ENCODE measurements at regions not wholly inside any gene's neighbourhood (a gene's known extent, or its start where the extent isn't known, plus 50 kb on each side); places are given as distances from the start of the nearest gene placed in this dataset.
"Not testable (repeated sequence)": the region's sequence is repeated elsewhere in the genome, so short reads cannot be mapped to it uniquely, and the experiment has no call there.

DNA sequence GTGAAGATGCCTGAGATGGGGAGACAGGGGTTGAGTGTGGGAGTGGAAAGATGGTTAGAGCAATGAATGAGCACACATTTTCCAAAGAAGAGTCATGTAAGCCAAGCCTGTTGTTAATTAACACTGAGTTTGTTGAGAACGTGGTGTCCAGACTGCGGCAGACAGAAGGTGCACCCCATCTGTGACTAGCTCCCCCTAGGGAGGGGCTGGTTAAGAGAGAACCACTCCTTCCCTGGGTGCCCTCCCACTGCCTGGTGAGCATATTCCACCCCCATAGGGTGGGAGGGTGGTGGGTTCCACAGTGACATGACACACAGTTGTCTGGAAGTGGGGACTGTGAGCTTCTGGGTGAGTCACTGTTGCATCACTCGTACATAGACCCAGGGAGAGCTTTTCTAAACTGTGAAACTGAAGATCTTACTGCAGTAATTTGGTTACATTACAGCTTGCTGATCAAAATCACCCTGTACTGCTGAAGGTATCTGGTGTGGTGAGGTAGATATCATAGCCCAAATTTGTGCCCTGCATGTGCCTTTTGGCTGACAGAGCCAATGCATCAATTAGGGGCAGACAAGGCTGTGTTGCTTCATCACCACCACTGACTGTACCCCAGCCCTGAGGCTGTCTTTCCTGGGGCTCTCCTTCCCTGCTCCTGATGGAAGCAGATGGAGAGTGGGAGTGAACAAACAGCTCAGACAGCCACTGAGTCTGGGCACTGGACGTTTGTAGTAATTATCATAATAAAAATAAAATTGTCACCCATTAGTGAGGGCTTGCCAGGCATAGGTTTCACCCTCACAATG lies 150.9 kb downstream of the EMP1 start:
- peak; percentile 26 for DNase-seq (ENCODE audit: low spot score)

DNA sequence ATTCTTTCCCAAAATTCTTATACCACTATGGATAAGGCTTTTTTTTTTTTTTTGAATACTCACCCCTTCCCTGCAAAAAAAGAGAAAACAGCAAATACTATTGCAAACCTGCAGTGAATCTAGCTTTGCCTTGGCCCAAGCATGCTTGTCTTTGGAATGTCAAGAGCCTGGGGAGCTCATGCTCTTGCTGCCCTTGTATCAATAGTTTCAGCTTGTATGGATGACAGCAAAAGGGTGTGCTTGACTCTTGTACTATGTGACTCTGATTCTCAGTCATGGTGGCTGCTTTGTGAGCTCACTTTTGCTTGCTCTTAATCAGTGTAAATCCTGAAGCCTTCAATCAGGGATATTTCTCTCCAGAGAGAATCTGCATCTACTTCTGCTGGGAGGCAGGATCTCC lies 149.2 kb downstream of the EMP1 start:
- DNase-seq (ENCODE audit: low spot score) = no peak

DNA sequence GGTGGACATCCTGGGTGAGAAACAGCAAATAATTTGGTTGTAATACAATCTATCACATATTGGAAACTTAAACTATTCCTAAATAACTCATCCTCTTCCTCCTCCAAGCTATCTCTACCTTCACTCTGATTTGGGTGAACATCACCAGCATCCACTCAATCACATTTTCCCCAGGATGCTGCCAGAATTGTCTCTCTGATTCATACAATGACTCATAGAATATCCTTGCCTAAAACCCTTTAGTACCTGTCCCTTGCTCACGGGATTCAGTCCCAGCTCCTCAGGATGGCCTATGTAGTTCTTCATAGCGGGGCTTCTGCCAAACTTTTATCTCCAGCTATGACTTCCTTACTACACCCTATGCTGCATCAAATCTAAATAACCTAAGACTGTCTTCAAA lies 146.8 kb downstream of the EMP1 start:
- DNase-seq (ENCODE audit: low spot score) = peak; percentile 12

DNA sequence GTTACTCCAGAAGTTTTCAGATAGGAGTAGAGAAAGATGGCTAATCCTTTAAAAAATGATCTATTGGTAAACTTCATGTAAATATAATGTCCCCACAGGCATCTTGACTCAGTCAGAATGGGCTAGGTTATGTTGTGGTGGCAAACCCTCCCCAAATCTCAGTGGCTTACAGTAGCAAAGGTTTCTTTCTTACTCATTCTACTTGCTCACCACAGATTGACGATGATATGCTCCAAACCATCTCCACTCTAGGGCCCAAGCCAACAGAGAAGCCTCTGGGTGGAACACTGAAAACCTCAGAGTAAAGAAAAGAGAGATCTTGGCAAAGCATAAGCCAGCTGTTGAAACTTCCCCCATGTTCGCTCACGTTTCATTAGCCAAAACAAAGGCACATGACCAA lies 146.4 kb downstream of the EMP1 start:
- DNase-seq (ENCODE audit: low spot score) = no peak

DNA sequence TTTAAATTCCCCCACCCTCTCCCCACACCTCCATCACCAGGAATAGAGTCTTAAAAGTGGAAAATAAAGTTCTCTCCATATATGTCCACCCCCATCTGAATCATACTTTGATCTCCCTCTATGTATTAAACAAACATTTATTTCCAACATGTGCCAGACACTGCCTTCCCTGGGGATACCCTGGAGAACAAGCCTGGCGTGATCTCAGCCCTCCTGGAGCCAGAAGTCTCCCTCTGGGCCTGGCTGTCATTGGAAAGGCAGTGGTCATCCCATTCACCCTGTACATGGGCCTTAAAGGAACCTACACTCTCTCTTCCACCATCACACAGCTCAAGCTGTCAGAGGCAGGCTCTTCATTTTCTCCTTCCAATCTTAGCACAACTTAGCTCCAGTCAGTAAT lies 143.6 kb downstream of the EMP1 start:
- no peak for DNase-seq (ENCODE audit: low spot score)

DNA sequence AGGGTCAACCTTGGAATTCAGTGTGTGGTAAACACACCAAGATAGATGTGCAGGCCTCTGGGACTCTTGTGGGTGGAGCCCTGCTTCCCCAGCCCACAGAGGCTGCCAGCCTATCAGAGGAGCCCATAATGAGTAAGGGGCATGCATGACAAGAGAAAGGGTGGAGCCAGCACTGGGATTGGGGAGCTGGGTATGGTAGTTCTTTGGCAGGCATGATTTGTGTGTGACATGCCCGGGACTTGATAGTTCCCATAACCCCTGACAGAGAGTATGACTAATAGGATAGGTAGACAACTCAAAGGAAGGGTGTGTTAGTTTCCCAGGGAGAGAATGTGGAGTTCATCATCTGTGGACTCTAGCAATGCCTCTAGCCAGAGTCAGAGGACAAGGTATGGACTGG lies 143.0 kb downstream of the EMP1 start:
- DNase-seq (ENCODE audit: low spot score) = no peak

DNA sequence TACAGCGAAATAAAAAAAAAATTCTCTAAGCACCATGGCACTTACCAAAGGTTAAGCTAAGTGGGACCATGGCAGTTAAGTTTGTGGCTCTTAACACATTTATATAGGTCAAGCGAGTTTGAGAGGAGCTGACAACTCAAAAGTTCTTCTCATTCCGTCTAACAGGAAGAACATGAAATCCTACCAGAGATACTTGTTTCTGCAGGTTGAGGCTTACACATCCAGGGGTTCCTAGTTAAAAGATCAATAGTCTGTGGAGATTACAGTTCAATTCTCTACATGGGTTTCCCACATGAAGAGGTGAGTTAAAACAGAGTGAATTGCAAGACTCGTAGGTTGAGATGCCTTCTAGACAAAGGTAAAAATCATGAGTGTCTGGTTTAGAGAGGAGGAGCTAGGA lies 142.6 kb downstream of the EMP1 start:
- DNase-seq (ENCODE audit: low spot score) = no peak

DNA sequence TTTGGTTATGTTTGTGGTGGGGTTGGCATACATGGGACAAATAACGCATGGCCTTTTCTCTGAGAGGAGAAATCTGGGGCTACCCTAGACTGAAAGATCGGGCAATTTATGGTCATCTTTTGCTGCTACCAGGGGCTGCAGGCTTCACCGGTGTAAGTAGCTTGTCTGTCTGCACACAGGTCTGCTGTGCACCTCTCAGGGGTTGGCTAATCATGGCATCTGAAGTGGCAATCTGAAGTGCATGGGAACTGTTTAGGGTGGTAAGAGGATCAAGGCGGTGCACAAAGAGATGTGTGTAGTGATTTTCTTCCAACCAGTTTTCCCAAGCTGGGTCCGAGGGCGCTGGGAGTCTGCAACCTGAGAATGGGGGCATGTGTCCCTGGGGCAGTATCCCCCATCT lies 141.3 kb downstream of the EMP1 start:
- DNase-seq (ENCODE audit: low spot score) = no peak

DNA sequence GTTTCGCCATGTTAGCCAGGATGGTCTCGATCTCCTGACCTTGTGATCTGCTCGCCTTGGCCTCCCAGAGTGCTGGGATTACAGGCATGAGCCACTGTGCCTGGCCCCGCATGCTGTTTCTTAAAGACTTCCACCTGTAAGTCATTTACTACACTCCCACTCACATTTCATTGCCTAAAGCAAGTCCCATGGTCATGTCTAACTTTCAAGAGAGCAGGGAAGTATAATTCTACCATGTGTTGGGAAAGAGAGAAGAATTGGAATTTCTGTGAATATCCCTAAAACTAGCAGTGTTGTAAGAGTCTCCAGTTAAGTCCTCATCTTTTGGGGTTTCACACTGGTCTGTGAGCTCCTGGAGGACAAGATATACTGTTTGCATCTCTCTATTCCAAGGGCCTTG lies 139.7 kb downstream of the EMP1 start:
- DNase-seq (ENCODE audit: low spot score) = no peak

DNA sequence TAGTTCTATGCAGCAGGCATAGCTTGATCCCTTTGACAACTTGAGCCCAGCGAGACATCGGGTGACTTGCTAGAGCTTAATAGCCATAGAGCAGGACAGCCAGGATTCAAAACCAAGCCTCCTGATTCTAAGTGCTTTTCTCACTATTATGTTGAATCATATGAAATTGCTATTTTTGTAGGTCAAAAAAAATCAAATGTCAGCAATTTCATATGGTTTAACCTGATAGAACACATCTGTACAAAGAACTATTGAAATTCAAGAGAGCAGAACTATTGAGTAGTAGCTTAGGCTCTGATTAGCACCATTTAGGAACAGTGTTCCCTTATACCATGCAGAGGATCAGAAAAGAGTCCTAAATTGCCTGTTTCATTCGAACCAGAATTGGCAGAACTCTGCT lies 132.0 kb downstream of the EMP1 start:
- DNase-seq (ENCODE audit: low spot score) = no peak

DNA sequence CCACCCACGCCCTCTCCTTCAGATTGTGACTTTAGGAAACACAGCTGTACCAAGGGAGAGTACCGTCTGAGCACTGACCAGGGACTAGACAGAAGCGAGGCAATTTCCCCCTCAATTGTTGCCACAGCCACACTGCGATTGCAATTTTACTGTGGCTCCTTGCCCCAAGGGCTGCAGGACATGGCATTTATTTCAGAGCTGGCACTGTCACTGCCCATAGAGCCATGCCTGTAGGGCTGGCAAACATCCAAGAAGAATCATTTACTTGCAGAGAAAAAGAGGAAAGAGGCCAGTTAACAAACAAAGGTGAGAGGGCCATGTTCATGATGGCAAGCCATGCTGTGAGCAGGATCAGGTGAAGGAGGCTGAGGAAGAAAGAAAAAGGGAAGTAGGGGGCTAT lies 129.6 kb downstream of the EMP1 start:
- DNase-seq (ENCODE audit: low spot score) = no peak

DNA sequence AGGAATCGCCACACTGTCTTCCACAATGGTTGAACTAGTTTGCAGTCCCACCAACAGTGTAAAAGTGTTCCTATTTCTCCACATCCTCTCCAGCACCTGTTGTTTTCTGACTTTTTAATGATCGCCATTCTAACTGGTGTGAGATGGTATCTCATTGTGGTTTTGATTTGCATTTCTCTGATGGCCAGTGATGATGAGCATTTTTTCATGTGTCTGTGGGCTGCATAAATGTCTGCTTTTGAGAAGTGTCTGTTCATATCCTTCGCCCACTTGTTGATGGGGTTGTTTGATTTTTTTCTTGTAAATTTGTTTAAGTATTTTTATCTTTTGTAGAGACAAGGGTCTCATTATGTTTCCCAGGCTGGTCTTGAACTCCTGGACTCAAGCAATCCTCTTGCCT lies 128.5 kb downstream of the EMP1 start:
- DNase-seq (ENCODE audit: low spot score) = not testable (repeated sequence)

DNA sequence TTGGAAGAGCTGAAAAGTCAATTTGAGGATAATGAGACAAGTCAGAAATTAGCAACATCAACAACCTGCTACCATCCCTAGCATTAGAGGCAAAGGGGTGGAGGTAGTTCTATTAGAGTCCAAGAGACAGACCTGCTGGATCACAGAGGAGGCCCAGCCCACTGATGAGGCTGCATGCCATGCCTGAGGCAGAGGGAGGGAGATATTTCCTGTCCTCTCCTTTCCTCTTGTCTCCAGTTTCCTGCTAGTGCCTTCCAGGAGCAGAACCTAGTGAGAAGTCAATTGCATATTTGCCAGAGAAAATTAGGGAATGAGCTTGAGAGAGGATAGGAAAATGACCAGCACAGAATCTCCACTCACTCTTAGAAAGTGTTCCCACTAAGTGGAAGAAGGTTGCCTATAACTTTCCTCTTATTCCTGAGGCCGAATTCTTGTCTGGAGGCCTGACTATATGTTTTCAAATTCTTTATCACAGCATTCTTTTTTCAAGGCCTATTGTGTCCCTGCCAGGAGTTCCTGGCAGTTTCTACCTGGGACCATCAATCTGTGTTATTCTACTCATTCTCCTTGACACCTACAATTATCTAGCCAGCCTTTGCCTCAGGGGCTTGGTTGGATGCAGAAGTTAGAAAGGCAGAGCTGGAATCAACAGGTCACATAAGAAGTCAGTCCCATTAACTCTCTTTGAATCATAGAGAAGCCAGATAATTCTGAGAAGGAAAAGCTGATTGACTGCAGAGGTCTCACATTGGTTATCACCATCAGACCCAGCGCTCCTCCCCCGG lies 121.9 kb downstream of the EMP1 start:
- DNase-seq (ENCODE audit: low spot score) = no peak

DNA sequence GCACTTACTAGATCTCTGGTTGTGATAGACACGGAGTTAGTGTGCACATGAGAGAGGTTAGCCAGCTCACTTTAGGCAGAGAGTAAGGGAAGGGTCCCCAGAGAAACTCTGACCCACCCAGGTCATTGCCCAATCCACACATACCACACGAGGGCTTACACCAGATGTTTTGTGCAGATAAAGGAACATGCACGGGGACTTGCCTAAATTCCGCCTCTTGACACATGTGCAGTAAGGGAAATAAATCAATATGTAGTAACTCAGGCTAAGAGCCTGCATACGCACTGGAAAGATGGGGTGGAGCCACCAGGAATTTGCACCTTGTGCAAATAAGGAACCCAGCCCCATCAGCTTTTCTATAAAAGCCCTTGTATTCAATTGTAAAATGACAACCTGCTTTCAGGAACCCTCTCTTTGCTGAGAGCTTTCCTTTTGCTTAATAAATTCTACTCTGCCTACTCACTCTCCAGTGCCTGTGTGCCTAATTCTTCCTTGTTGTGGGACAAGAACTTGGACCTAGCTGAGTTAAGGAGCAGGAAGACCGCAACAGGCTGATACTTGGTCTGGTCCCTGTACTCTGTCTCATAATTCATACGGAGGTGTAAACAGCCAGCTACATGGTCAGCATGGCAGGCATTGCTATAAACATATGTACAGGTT lies 120.2 kb downstream of the EMP1 start:
- no peak for DNase-seq (ENCODE audit: low spot score)

DNA sequence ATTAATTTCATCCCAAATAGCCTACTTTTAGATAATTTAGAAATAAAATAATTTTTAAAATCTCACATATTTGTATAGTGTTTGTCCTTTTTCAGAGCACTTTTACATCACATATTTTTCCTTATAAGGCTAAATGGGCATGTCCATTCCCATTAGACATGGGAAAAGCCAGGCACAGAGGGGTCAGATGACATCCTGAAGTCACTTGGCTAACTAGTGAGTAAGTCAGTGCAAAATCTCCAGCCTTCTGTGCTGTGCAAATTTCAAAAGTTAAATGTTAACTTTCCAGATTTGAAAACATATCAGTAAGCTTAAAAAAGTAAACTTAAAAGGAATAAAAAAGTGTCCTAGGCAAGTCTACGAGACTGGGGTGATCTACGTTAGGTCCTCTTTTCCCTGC lies 117.4 kb downstream of the EMP1 start:
- no peak for DNase-seq (ENCODE audit: low spot score)

DNA sequence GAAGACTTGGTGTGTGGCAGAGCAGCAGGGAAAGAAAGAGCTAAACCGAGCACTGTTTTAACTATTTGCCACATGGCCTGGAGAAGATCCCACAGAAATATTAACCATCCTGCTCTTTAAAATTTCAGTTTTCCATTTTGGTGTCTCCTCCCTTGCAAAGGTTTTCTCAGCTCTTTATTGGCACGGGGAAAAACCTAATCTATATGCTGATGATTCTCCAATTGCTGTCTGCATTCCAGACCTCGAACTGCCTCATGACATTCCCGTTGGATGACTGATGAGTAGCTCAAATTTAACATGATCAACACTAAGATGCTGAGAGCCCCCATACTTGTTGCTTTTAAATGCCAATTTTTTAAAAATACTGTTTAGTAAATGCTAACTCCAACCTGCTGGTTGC lies 115.0 kb downstream of the EMP1 start:
- no peak for DNase-seq (ENCODE audit: low spot score)

DNA sequence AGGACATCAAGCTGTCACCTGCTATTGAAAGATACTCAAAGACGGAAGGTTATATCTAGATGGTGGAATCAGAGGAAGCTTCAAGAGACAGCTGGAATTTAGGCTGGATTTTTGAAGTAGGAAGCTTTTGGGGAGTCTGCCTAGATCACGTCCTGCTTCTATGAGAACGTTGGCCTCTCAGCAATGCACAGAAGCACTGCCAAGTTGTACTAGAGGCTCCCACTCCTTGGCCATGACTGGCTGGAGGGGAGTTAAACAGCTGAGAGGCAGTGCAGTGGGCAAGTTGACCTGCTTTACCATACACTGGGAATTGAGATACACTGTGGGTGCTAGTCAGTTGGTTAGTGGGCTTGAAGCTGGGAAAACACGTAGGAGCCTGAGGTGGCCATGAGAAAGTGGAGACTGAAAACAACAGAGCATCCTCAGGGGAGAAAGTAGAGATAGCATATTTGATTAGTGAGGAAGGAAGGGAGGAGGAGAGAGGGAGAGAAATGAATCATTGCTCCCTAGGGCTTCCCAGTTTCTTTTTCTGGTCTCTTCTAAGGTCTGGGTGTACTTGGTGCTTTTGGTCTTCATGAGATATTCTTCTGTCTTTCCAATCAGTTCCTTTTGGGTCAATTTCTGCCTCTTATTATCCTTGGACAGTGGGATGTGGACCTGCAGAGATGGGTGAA lies 110.8 kb downstream of the EMP1 start:
- no peak for DNase-seq (ENCODE audit: low spot score)

DNA sequence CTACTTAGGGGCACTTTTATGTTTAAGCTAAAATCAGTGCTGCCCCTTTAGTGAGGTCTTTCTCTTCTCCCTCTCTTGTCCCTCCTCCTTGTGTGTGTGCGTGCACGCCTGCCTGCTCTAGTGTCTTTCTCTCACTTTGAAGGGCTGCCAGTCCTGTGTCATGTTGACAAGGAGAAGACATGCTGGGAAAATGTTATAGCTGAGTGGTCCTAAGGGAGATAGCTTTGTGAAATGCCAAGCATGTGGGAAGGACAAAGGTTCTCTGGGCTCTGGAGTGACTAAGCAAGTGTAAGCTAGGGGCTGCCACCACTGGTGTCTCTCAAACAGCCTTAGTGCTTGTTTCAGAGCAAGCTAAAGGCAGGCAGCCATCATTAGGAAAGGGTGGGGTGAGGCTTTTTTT lies 108.4 kb downstream of the EMP1 start:
- no peak for DNase-seq (ENCODE audit: low spot score)

DNA sequence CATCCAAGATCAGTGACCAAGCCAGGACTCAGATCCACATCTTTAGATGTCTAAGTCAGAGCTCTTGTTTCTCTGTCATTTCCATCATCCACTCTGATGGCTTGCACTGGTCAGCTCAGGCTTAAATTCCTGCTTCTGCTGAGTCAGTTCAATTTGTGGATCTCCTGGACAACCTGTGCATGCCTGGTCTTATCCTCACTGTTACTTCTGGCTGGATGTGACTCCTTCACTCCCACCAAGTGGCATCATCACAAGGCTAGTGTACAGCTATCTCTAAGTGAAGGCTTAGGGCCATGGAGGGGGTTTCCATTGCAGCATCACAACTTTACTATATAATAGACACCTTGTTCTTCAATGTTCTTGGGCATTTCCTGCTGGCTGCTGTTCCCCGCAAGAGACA lies 102.9 kb downstream of the EMP1 start:
- DNase-seq (ENCODE audit: low spot score) = no peak

DNA sequence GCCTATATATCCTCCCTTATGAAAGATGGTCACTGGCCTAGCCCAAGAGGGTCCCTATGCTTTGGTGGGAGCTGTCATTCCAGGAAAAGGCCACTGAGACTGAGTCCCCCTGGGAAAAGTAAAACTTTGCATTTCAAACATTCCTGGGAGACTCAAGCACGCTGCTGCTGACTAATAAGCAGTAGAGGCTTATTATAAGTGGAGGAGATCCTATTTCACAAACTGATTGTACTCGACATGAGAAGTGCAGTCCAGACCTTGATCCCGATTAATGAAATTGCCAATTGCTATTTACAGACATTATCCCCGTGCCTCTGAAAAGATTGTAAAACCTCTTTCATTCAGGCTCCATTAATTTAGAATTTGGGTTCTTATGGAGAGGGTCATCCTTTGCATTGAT lies 96.6 kb downstream of the EMP1 start:
- DNase-seq (ENCODE audit: low spot score) = no peak

DNA sequence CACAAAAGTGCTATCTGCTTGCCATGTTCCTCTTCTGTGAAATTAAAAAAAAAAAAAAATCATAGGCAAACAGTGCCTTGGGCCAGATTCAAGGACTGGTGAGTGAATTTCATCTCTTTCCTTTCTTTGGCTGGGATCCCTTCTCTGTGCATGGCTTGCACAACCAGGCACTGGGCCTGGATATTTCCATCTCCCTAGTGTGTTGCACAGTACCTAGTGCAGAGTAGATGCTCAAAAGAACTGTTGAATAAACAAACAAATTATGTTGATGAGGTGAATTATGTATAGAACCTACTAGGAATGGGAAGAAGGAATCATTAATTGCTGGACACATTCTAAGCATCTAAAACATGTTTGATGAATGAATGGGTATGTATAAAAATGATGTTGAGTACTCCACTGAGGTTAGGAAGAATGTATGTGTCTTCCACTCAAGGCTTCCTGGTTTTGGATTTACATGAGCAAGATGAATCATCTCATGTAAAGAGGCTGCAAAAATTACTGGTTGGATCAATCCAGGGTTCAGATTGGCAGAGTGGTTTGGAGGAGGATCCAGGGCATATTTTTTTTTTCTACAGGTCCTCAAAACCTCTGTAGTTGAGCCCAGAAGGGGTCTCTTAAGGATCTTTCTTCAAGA lies 93.2 kb downstream of the EMP1 start:
- DNase-seq (ENCODE audit: low spot score) = no peak
